Glomerular endothelial cell (primary cell): ENCODE measurements at regions not wholly inside any gene's neighbourhood (a gene's known extent, or its start where the extent isn't known, plus 50 kb on each side); places are given as distances from the start of the nearest gene placed in this dataset.

Source experiments
- DNase-seq: peaks from one replicate; pipeline ENCODE4 v3.0.0-alpha.2; 2011; ENCODE audit warnings: low read depth, low spot score; ENCODE audit errors: extremely low read depth

GRCh38 chr21:24093032-24093431 is 1514.2 kb downstream of the MRPL39 start:
- DNase-seq, result no peak

GRCh38 chr21:24076179-24076578 is 1531.1 kb downstream of the MRPL39 start:
- DNase-seq, result no peak

GRCh38 chr21:24055696-24056095 is 1551.6 kb downstream of the MRPL39 start:
- DNase-seq, result no peak

- no peak for DNase-seq
Observed at GRCh38 chr21:24050231-24050630, 1557.0 kb downstream of the MRPL39 start.

- no peak for DNase-seq
Observed at GRCh38 chr21:24046829-24047443, 1560.3 kb downstream of the MRPL39 start.

GRCh38 chr21:24045775-24046215 is 1561.5 kb downstream of the MRPL39 start:
- DNase-seq, result no peak

- no peak for DNase-seq
Observed at GRCh38 chr21:24045373-24045772, 1561.9 kb downstream of the MRPL39 start.

GRCh38 chr21:24042687-24043086 is 1564.6 kb downstream of the MRPL39 start:
- no peak for DNase-seq

- DNase-seq, result no peak
Observed at GRCh38 chr21:24032709-24033232, 1574.5 kb downstream of the MRPL39 start.

- no peak for DNase-seq
Observed at GRCh38 chr21:24027396-24027795, 1579.9 kb downstream of the MRPL39 start.

- no peak for DNase-seq
Observed at GRCh38 chr21:24025101-24025500, 1582.2 kb downstream of the MRPL39 start.

GRCh38 chr21:24023936-24024335 is 1583.3 kb downstream of the MRPL39 start:
- DNase-seq, result no peak

GRCh38 chr21:24023402-24023801 is 1583.9 kb downstream of the MRPL39 start:
- no peak for DNase-seq

- DNase-seq, result no peak
Observed at GRCh38 chr21:24014381-24014780, 1592.9 kb downstream of the MRPL39 start.

GRCh38 chr21:24011087-24011486 is 1596.2 kb downstream of the MRPL39 start:
- DNase-seq, result no peak

- no peak for DNase-seq
Observed at GRCh38 chr21:24007592-24007991, 1599.7 kb downstream of the MRPL39 start.

GRCh38 chr21:23986987-23987386 is 1620.3 kb downstream of the MRPL39 start:
- no peak for DNase-seq

GRCh38 chr21:23986214-23986613 is 1621.1 kb downstream of the MRPL39 start:
- DNase-seq, result no peak

- no peak for DNase-seq
Observed at GRCh38 chr21:23982546-23982945, 1624.7 kb downstream of the MRPL39 start.

- no peak for DNase-seq
Observed at GRCh38 chr21:23977971-23978370, 1629.3 kb downstream of the MRPL39 start.

- DNase-seq, result no peak
Observed at GRCh38 chr21:23968722-23969647, 1638.3 kb downstream of the MRPL39 start.

GRCh38 chr21:23968008-23968407 is 1639.3 kb downstream of the MRPL39 start:
- DNase-seq, result no peak
